K562 (cell line): ENCODE measurements at regions not wholly inside any gene's neighbourhood (a gene's known extent, or its start where the extent isn't known, plus 50 kb on each side); places are given as distances from the start of the nearest gene placed in this dataset.

Experiments used
- ATAC-seq: fragments of 200-7000 bp; cut with Tn5 transposase; 3 replicates; pipeline ENCODE4 v1.9.1; 2020; ENCODE audit warnings: moderate library complexity
- BruUV-seq: library from RNA; stranded (reverse); fragments of 400-500 nt; replicated peaks from 2 replicates; lab custom pipeline; 2021; lab: Mats Ljungman, UMichigan
- CTCF ChIA-PET: fragments of 300-600 bp; formaldehyde crosslinking; extraction: SDS; loops from one replicate; lab custom pipeline; 2021; ENCODE audit warnings: low intra/inter-chr PET ratio; lab: Yijun Ruan, JAX
- POLR2A ChIA-PET: fragments of 300-600, 350-650 bp; sonication (Branson Sonifier 250); formaldehyde crosslinking; extraction: SDS; loops from one replicate; lab custom pipeline; 2021; ENCODE audit warnings: antibody characterized with exemption, inconsistent platforms; lab: Yijun Ruan, JAX
- DNase-seq, 4 experiments: peaks; one replicate each; pipeline versions ENCODE4 v3.0.0 to v3.0.0-alpha.2; 2011 to 2018; ENCODE audit warnings: low spot score in 3 of 4, mixed read lengths in 3 of 4; ENCODE audit errors: extremely low read depth in 1 of 4
- FAIRE-seq: peaks from 2 replicates; lab custom pipeline; 2011; peaks lifted over from hg19 to GRCh38; lab: Jason Lieb, UNC
- H2AFZ ChIP-seq: 2 replicates; pipeline ENCODE4 v1.6.0; 2011; ENCODE audit warnings: low read depth, low read length, control low read depth, inconsistent platforms
- H3K27ac ChIP-seq: fragments of 200-600 bp; 3 replicates; pipeline ENCODE4 v1.8.0; 2011; ENCODE audit warnings: low read depth, mild to moderate bottlenecking, control low read depth, inconsistent platforms, low read length, moderate library complexity, mixed read lengths; ENCODE audit errors: extremely low read depth
- H3K27me3 ChIP-seq, 2 experiments: fragments of 300-600 bp in 1 of 2; 2 replicates in 1 of 2; 3 replicates in 1 of 2; pipeline versions ENCODE4 v1.6.0 to v1.8.0; 2011; ENCODE audit warnings: inconsistent platforms in 2 of 2, low read length in 2 of 2, mild to moderate bottlenecking in 1 of 2, mixed read lengths in 1 of 2, moderate library complexity in 1 of 2; ENCODE audit not compliant: control insufficient read depth in 2 of 2, insufficient read depth in 2 of 2
- H3K36me3 ChIP-seq: fragments of 300-600 bp; 3 replicates; pipeline ENCODE4 v1.8.0; 2011; ENCODE audit warnings: mild to moderate bottlenecking, low read length, inconsistent platforms; ENCODE audit not compliant: control insufficient read depth, insufficient read depth
- H3K4me1 ChIP-seq, 2 experiments: fragments of 200-600 bp in 1 of 2; replicated peaks in 1 of 2; 2 replicates in 1 of 2; 3 replicates in 1 of 2; pipeline versions ENCODE4 v1.5.1 to v1.8.0; 2011; ENCODE audit warnings: inconsistent platforms in 2 of 2, low read length in 2 of 2, mild to moderate bottlenecking in 1 of 2, mixed read lengths in 1 of 2, moderate library complexity in 1 of 2; ENCODE audit not compliant: control insufficient read depth in 2 of 2, insufficient read depth in 2 of 2
- H3K4me2 ChIP-seq: 2 replicates; pipeline ENCODE4 v1.6.1; 2011; ENCODE audit warnings: low read length, control low read depth, inconsistent platforms, mixed read lengths; ENCODE audit not compliant: insufficient read depth
- H3K4me3 ChIP-seq: fragments of 200-600 bp; sonication (generic), shearing (Covaris generic); 2 replicates; pipeline ENCODE4 v1.5.1; 2016; ENCODE audit warnings: control low read depth, inconsistent platforms
- H3K79me2 ChIP-seq: fragments of 200-600 bp; 3 replicates; pipeline ENCODE4 v1.8.0; 2011; ENCODE audit warnings: low read length, inconsistent platforms; ENCODE audit not compliant: control insufficient read depth, insufficient read depth
- H3K9ac ChIP-seq, 2 experiments: 2 replicates each; pipeline versions ENCODE4 v1.6.0 to v1.6.1; 2011; ENCODE audit warnings: low read depth in 2 of 2, low read length in 2 of 2, control low read depth in 1 of 2, inconsistent platforms in 1 of 2, mild to moderate bottlenecking in 1 of 2, mixed read lengths in 1 of 2; ENCODE audit not compliant: insufficient read depth in 1 of 2
- H3K9me1 ChIP-seq: one replicate; pipeline ENCODE4 v1.6.0; 2011; ENCODE audit warnings: inconsistent platforms, mild to moderate bottlenecking, low read length, moderate library complexity; ENCODE audit not compliant: control insufficient read depth, insufficient read depth
- H3K9me3 ChIP-seq: replicated peaks from 2 replicates; pipeline ENCODE4 v1.5.1; 2011; ENCODE audit warnings: low read depth, low read length, inconsistent platforms; ENCODE audit not compliant: control insufficient read depth, insufficient read depth
- H4K20me1 ChIP-seq: replicated peaks from 2 replicates; pipeline ENCODE4 v1.6.1; 2011; ENCODE audit warnings: low read length, inconsistent platforms, mixed read lengths; ENCODE audit not compliant: control insufficient read depth, insufficient read depth
- EGR1 ChIP-seq: fragments of 450-650 bp; conservative IDR thresholded peaks from 2 replicates; pipeline ENCODE4 v1.6.1; 2017; ENCODE audit warnings: mild to moderate bottlenecking
- FOXA1 ChIP-seq: fragments of 450-650 bp; IDR thresholded peaks from 2 replicates; pipeline ENCODE4 v1.6.1; 2016; ENCODE audit warnings: mild to moderate bottlenecking, borderline replicate concordance
- GATAD2A ChIP-seq: fragments of 450-650 bp; IDR thresholded peaks from 2 replicates; pipeline ENCODE4 v1.6.1; 2017
- HMG20B ChIP-seq: fragments of 250-450 bp; sonication (Bioruptor Pico); IDR thresholded peaks from 2 replicates; pipeline ENCODE4 v1.5.0; 2021; ENCODE audit warnings: mild to moderate bottlenecking
- MAFK ChIP-seq: IDR thresholded peaks from 2 replicates; pipeline ENCODE4 v1.6.1; 2011; ENCODE audit warnings: low read length, improper control_type of control experiment
- NFE2 ChIP-seq: IDR thresholded peaks from 2 replicates; pipeline ENCODE4 v1.6.1; 2014; ENCODE audit warnings: antibody characterized with exemption, low read depth
- PTBP1 ChIP-seq: fragments of 200-400 bp; formaldehyde crosslinking; IDR thresholded peaks from 2 replicates; pipeline ENCODE4 v1.6.1; 2017; ENCODE audit warnings: low read depth, low read length
- PYGO2 ChIP-seq: fragments of 450-650 bp; IDR thresholded peaks from 2 replicates; pipeline ENCODE4 v1.6.1; 2016; ENCODE audit warnings: mild to moderate bottlenecking, missing genetic modification characterization, moderate library complexity, missing compliant biosample characterization
- TAF7 ChIP-seq: fragments of 450-650 bp; IDR thresholded peaks from 2 replicates; pipeline ENCODE4 v1.6.1; 2016; ENCODE audit warnings: missing genetic modification characterization, missing compliant biosample characterization
- TAL1 ChIP-seq: fragments of 450-650 bp; IDR thresholded peaks from 2 replicates; pipeline ENCODE4 v1.6.1; 2016; ENCODE audit warnings: mild to moderate bottlenecking
- ZNF224 ChIP-seq: sonication (generic); formaldehyde crosslinking; IDR thresholded peaks from 2 replicates; pipeline ENCODE4 v1.8.0; 2022; ENCODE audit warnings: mild to moderate bottlenecking, missing genetic modification reagents
- WGBS: fragments of 100-300 bp; shearing (Covaris generic); methylation state at CpG from one replicate; pipeline ENCODE4 v1.1.6; 2016; ENCODE audit warnings: low coverage, mixed read lengths; ENCODE audit not compliant: insufficient coverage; ENCODE audit errors: missing lambda C conversion rate; 5-methylcytosine and 5-hydroxymethylcytosine counted together
- in situ Hi-C: fragments of 300-500 bp; cut with MboI; formaldehyde crosslinking; loops from 4 replicates; pipeline ENCODE4 v1.15.0; 2018; ENCODE audit warnings: inconsistent platforms, mixed read lengths
- intact Hi-C: fragments of 100-400 bp; cut with micrococcal nuclease; formaldehyde crosslinking; loops from 2 replicates; pipeline ENCODE4 v1.14.2; 2022
- TF ChIP-seq, protein P1 (sequence below), 3 experiments: IDR thresholded peaks in 2 of 3; conservative IDR thresholded peaks in 1 of 3; 2 replicates each; pipeline ENCODE4 v1.5.1; 2011 to 2012; ENCODE audit warnings: low read length in 3 of 3, mild to moderate bottlenecking in 3 of 3, control low read depth in 2 of 3, improper control_type of control experiment in 1 of 3, inconsistent platforms in 1 of 3, low read depth in 1 of 3, mixed read lengths in 1 of 3, moderate library complexity in 1 of 3; ENCODE audit not compliant: insufficient read depth in 2 of 3
- TF ChIP-seq, protein P2 (sequence below): fragments of 450-650 bp; IDR thresholded peaks from 2 replicates; pipeline ENCODE4 v1.6.1; 2017; ENCODE audit warnings: antibody characterized with exemption

DNA sequence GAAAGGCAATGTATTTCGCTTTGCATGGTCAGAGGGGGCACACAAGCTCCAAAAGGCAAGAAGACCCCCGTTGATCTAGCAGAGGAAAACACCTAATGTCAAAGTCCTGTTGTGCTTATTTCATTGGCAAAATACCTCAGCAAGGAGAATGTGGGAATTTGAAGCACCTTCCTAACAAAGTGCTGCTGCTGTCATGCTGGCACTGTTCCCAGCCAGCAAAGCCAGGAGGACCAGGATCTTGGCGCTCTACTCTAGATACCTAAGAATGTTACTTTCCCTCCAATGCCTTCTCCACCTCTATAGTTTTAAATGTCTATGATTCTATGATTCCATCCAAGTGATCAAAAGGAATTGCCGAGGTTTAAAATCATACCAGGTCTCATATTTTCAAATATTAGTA lies 867.9 kb upstream of the POU3F3 start:
- DNase-seq = no peak
- no peaks in the 10 kb centered on the region for H3K9me3 ChIP-seq
- FAIRE-seq = no peak
- H3K4me3 ChIP-seq = no peak overlapping the region
- ChIA-PET POLR2A (no interaction called here), CTCF (no interaction called here)
- no TSS peak for BruUV-seq
- H3K27ac ChIP-seq = no peak overlapping the region
- in situ Hi-C loops = no loop called here
- TF ChIP-seq, protein P1, sequence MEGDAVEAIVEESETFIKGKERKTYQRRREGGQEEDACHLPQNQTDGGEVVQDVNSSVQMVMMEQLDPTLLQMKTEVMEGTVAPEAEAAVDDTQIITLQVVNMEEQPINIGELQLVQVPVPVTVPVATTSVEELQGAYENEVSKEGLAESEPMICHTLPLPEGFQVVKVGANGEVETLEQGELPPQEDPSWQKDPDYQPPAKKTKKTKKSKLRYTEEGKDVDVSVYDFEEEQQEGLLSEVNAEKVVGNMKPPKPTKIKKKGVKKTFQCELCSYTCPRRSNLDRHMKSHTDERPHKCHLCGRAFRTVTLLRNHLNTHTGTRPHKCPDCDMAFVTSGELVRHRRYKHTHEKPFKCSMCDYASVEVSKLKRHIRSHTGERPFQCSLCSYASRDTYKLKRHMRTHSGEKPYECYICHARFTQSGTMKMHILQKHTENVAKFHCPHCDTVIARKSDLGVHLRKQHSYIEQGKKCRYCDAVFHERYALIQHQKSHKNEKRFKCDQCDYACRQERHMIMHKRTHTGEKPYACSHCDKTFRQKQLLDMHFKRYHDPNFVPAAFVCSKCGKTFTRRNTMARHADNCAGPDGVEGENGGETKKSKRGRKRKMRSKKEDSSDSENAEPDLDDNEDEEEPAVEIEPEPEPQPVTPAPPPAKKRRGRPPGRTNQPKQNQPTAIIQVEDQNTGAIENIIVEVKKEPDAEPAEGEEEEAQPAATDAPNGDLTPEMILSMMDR (IDR thresholded peaks at IDR 0.05 in 2 of 3, conservative IDR thresholded peaks at IDR 0.05 in 1 of 3; ENCODE audit: insufficient read depth in 2 of 3, low read depth in 1 of 3, low read length in 3 of 3) = no peak
- TF ChIP-seq, protein P2, sequence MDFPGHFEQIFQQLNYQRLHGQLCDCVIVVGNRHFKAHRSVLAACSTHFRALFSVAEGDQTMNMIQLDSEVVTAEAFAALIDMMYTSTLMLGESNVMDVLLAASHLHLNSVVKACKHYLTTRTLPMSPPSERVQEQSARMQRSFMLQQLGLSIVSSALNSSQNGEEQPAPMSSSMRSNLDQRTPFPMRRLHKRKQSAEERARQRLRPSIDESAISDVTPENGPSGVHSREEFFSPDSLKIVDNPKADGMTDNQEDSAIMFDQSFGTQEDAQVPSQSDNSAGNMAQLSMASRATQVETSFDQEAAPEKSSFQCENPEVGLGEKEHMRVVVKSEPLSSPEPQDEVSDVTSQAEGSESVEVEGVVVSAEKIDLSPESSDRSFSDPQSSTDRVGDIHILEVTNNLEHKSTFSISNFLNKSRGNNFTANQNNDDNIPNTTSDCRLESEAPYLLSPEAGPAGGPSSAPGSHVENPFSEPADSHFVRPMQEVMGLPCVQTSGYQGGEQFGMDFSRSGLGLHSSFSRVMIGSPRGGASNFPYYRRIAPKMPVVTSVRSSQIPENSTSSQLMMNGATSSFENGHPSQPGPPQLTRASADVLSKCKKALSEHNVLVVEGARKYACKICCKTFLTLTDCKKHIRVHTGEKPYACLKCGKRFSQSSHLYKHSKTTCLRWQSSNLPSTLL = no peak
- TF ChIP-seq HMG20B (CRISPR knock-in tag) = no peak
- no peak for TF ChIP-seq PYGO2 (tag)
- TF ChIP-seq TAL1 = no peak
- TF ChIP-seq EGR1 = no peak
- no peak for TF ChIP-seq TAF7 (tag)
- TF ChIP-seq GATAD2A = no peak
- TF ChIP-seq ZNF224 (CRISPR knock-in tag) = no peak
- TF ChIP-seq NFE2 = no peak
- no peak for TF ChIP-seq FOXA1
- TF ChIP-seq PTBP1 = no peak
- no peak for TF ChIP-seq MAFK
- H3K36me3 ChIP-seq = no peaks in the 10 kb centered on the region
- H3K9me1 ChIP-seq = no peaks in the 10 kb centered on the region
- no peak overlapping the region for H3K4me2 ChIP-seq
- H3K79me2 ChIP-seq = no peaks in the 10 kb centered on the region
- no peaks in the 10 kb centered on the region for H3K4me1 ChIP-seq
- H2AFZ ChIP-seq = no peak overlapping the region
- no peak for ATAC-seq
- intact Hi-C loops = no loop called here
- no peaks in the 10 kb centered on the region for H3K27me3 ChIP-seq
- no peak overlapping the region for H3K9ac ChIP-seq
- 0% methylated on average over 4 of the region's 4 CpGs for WGBS
- H4K20me1 ChIP-seq = no peaks in the 10 kb centered on the region
